Neural cell (in vitro differentiated cells): ENCODE measurements at regions not wholly inside any gene's neighbourhood (a gene's known extent, or its start where the extent isn't known, plus 50 kb on each side); places are given as distances from the start of the nearest gene placed in this dataset.

Source experiments
- H2AFZ ChIP-seq: fragments of 200-600, 300-800 bp; sonication (generic), shearing (Covaris generic); 2 replicates; pipeline ENCODE4 v1.6.0; 2014; ENCODE audit warnings: low read depth, mild to moderate bottlenecking, antibody characterized with exemption, low read length, moderate library complexity
- H3F3A ChIP-seq: fragments of 200-600 bp; shearing (Covaris generic); 2 replicates; pipeline ENCODE4 v1.6.1; 2016; ENCODE audit warnings: mild to moderate bottlenecking, moderate library complexity, mixed read lengths, antibody characterized with exemption, low read length; ENCODE audit not compliant: insufficient read depth, poor library complexity, severe bottlenecking
- H3K27ac ChIP-seq: fragments of 200-600, 300-800 bp; sonication (generic), shearing (Covaris generic); 2 replicates; pipeline ENCODE4 v1.5.1; 2014; ENCODE audit warnings: mild to moderate bottlenecking, low read length, moderate library complexity
- H3K27me3 ChIP-seq: fragments of 300-800, 200-600 bp; sonication (generic), shearing (Covaris generic); 2 replicates; pipeline ENCODE4 v1.6.0; 2014; ENCODE audit warnings: mild to moderate bottlenecking, low read depth, low read length, moderate library complexity; ENCODE audit not compliant: insufficient read depth
- H3K36me3 ChIP-seq: fragments of 300-800, 200-600 bp; sonication (generic), shearing (Covaris generic); 2 replicates; pipeline ENCODE4 v1.5.1; 2014; ENCODE audit warnings: mild to moderate bottlenecking, antibody characterized with exemption, low read length, moderate library complexity; ENCODE audit not compliant: insufficient read depth
- H3K4me2 ChIP-seq: fragments of 300-800, 200-600 bp; sonication (generic), shearing (Covaris generic); 2 replicates; pipeline ENCODE4 v1.6.0; 2014; ENCODE audit warnings: mild to moderate bottlenecking, low read length
- H3K4me3 ChIP-seq: fragments of 300-800, 200-600 bp; sonication (generic), shearing (Covaris generic); 2 replicates; pipeline ENCODE4 v1.5.1; 2014; ENCODE audit warnings: mild to moderate bottlenecking, low read length, moderate library complexity
- H3K79me2 ChIP-seq: fragments of 200-600 bp; shearing (Covaris generic); replicated peaks from 2 replicates; pipeline ENCODE4 v1.6.0; 2014; ENCODE audit warnings: mild to moderate bottlenecking, low read length, moderate library complexity; ENCODE audit not compliant: insufficient read depth
- H3K9ac ChIP-seq: fragments of 300-800, 200-600 bp; sonication (generic), shearing (Covaris generic); 2 replicates; pipeline ENCODE4 v1.6.1; 2016; ENCODE audit warnings: mild to moderate bottlenecking, low read length, mixed read lengths
- H3K9me2 ChIP-seq: fragments of 200-600 bp; shearing (Covaris generic); 2 replicates; pipeline ENCODE4 v1.6.1; 2016; ENCODE audit warnings: mild to moderate bottlenecking, low read length, mixed read lengths; ENCODE audit not compliant: insufficient read depth
- H3K9me3 ChIP-seq: fragments of 200-600, 300-800 bp; sonication (generic), shearing (Covaris generic); 2 replicates; pipeline ENCODE4 v1.6.1; 2016; ENCODE audit warnings: mild to moderate bottlenecking, mixed run types, low read length, moderate library complexity, mixed read lengths
- H4K20me1 ChIP-seq: fragments of 200-600 bp; shearing (Covaris generic); 2 replicates; pipeline ENCODE4 v1.6.1; 2016; ENCODE audit warnings: mild to moderate bottlenecking, mixed run types; ENCODE audit not compliant: insufficient read depth
- EP300 ChIP-seq: fragments of 450-650 bp; conservative IDR thresholded peaks from 2 replicates; pipeline ENCODE4 v1.6.1; 2014; ENCODE audit warnings: antibody characterized with exemption, mild to moderate bottlenecking, moderate library complexity; ENCODE audit not compliant: poor library complexity, severe bottlenecking
- EZH2 ChIP-seq: fragments of 200-600, 300-800 bp; shearing (Covaris generic), sonication (generic); IDR thresholded peaks from 2 replicates; pipeline ENCODE4 v1.6.1; 2014; ENCODE audit warnings: antibody characterized with exemption, low read length, borderline replicate concordance, mild to moderate bottlenecking; ENCODE audit not compliant: insufficient read depth, poor library complexity, severe bottlenecking
- MXI1 ChIP-seq: fragments of 450-650 bp; conservative IDR thresholded peaks from 2 replicates; pipeline ENCODE4 v1.6.1; 2014; ENCODE audit warnings: antibody characterized with exemption, mild to moderate bottlenecking; ENCODE audit not compliant: poor library complexity, severe bottlenecking
- POLR2AphosphoS5 ChIP-seq: IDR thresholded peaks from 2 replicates; pipeline ENCODE4 v1.6.1; 2012
- RAD21 ChIP-seq: fragments of 450-650 bp; conservative IDR thresholded peaks from 2 replicates; pipeline ENCODE4 v1.6.1; 2014; ENCODE audit warnings: antibody characterized with exemption, mild to moderate bottlenecking, moderate library complexity
- SMC3 ChIP-seq: fragments of 450-650 bp; conservative IDR thresholded peaks from 2 replicates; pipeline ENCODE4 v1.6.1; 2014; ENCODE audit warnings: antibody characterized with exemption, mild to moderate bottlenecking, moderate library complexity; ENCODE audit not compliant: poor library complexity
- TAF1 ChIP-seq: IDR thresholded peaks from 2 replicates; pipeline ENCODE4 v1.6.1; 2012; ENCODE audit warnings: low read depth
- TF ChIP-seq, protein P1 (sequence below): fragments of 450-650 bp; IDR thresholded peaks from 2 replicates; pipeline ENCODE4 v1.5.1; 2014; ENCODE audit warnings: antibody characterized with exemption, mild to moderate bottlenecking, moderate library complexity; ENCODE audit not compliant: poor library complexity, severe bottlenecking
- TF ChIP-seq, protein P2 (sequence below): IDR thresholded peaks from 2 replicates; pipeline ENCODE4 v1.6.1; 2012; ENCODE audit warnings: borderline replicate concordance

DNA sequence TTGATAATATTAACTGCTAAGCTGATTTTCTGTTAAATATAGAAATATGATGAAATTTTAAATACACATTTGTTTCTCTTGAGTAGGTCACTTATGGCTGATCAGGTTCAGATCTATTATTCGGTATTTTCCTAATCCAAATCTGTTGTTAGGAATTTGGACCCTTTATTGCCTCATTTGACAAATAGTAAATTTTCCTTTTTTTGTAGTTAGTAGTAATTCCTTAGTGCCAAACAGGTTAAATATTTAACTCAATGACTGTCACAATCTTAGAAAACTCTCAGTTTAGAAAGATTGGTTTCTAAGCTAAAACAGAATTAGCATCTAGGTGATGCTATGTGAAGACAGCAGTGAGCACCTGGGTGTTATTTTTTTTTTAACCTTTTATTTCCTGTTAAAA is 1598.9 kb downstream of the KHDRBS2 start:
- no peaks in the 10 kb centered on the region for H3K79me2 ChIP-seq

DNA sequence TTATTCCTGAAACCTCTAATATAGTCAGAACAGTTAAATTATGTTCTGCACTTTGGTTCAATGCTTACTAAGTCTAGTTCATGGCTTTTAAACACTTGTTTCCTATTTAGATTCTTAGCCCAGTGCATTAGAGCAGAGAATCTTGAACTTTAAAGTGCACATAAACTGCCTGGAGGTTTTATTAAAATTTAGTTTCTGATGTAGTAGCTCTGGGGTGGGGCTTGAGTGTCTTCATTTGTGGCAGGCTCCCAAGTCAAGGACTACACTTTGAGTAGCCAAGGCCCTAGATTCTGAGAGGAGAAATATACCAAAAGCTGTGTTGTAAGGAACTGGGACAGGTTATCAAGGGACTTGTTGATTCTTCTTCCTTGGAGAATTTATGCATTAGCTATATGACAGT is 1604.2 kb downstream of the KHDRBS2 start:
- no peaks in the 10 kb centered on the region for H3K27me3 ChIP-seq
- H3F3A ChIP-seq: no peaks in the 10 kb centered on the region
- no peaks in the 10 kb centered on the region for H4K20me1 ChIP-seq
- no peak overlapping the region for H3K4me2 ChIP-seq
- no peaks in the 10 kb centered on the region for H3K79me2 ChIP-seq
- no peaks in the 10 kb centered on the region for H3K9me2 ChIP-seq
- H3K4me3 ChIP-seq: no peak overlapping the region
- no peak for TF ChIP-seq EP300
- no peak for TF ChIP-seq SMC3
- TF ChIP-seq, protein P1, sequence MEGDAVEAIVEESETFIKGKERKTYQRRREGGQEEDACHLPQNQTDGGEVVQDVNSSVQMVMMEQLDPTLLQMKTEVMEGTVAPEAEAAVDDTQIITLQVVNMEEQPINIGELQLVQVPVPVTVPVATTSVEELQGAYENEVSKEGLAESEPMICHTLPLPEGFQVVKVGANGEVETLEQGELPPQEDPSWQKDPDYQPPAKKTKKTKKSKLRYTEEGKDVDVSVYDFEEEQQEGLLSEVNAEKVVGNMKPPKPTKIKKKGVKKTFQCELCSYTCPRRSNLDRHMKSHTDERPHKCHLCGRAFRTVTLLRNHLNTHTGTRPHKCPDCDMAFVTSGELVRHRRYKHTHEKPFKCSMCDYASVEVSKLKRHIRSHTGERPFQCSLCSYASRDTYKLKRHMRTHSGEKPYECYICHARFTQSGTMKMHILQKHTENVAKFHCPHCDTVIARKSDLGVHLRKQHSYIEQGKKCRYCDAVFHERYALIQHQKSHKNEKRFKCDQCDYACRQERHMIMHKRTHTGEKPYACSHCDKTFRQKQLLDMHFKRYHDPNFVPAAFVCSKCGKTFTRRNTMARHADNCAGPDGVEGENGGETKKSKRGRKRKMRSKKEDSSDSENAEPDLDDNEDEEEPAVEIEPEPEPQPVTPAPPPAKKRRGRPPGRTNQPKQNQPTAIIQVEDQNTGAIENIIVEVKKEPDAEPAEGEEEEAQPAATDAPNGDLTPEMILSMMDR: no peak
- TF ChIP-seq, protein P2, sequence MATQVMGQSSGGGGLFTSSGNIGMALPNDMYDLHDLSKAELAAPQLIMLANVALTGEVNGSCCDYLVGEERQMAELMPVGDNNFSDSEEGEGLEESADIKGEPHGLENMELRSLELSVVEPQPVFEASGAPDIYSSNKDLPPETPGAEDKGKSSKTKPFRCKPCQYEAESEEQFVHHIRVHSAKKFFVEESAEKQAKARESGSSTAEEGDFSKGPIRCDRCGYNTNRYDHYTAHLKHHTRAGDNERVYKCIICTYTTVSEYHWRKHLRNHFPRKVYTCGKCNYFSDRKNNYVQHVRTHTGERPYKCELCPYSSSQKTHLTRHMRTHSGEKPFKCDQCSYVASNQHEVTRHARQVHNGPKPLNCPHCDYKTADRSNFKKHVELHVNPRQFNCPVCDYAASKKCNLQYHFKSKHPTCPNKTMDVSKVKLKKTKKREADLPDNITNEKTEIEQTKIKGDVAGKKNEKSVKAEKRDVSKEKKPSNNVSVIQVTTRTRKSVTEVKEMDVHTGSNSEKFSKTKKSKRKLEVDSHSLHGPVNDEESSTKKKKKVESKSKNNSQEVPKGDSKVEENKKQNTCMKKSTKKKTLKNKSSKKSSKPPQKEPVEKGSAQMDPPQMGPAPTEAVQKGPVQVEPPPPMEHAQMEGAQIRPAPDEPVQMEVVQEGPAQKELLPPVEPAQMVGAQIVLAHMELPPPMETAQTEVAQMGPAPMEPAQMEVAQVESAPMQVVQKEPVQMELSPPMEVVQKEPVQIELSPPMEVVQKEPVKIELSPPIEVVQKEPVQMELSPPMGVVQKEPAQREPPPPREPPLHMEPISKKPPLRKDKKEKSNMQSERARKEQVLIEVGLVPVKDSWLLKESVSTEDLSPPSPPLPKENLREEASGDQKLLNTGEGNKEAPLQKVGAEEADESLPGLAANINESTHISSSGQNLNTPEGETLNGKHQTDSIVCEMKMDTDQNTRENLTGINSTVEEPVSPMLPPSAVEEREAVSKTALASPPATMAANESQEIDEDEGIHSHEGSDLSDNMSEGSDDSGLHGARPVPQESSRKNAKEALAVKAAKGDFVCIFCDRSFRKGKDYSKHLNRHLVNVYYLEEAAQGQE: no peak
- TF ChIP-seq RAD21: no peak
- TF ChIP-seq POLR2AphosphoS5: no peak
- no peak for TF ChIP-seq MXI1
- TF ChIP-seq TAF1: no peak
- TF ChIP-seq EZH2: no peak
- H3K27ac ChIP-seq: no peak overlapping the region
- no peaks in the 10 kb centered on the region for H3K36me3 ChIP-seq
- no peaks in the 10 kb centered on the region for H3K9me3 ChIP-seq
- H3K9ac ChIP-seq: no peak overlapping the region
- no peak overlapping the region for H2AFZ ChIP-seq

More for the DNA sequence above, 1598.9 kb downstream of the KHDRBS2 start:
- TF ChIP-seq, protein P1: no peak
- TF ChIP-seq SMC3: no peak
- TF ChIP-seq RAD21: no peak
- no peak for TF ChIP-seq EP300
- TF ChIP-seq EZH2: no peak
- no peak for TF ChIP-seq TAF1
- TF ChIP-seq, protein P2: no peak
- no peak for TF ChIP-seq MXI1
- TF ChIP-seq POLR2AphosphoS5: no peak
- Histone ChIP-seq H3K27ac (no peak overlapping the region), H4K20me1 (no peaks in the 10 kb centered on the region), H2AFZ (no peak overlapping the region), H3K27me3 (no peaks in the 10 kb centered on the region), H3K9ac (no peak overlapping the region), H3F3A (no peaks in the 10 kb centered on the region), H3K36me3 (no peaks in the 10 kb centered on the region), H3K4me3 (no peak overlapping the region), H3K9me3 (no peaks in the 10 kb centered on the region), H3K4me2 (no peak overlapping the region), H3K9me2 (no peaks in the 10 kb centered on the region)
